ENCODE measurements at regions not wholly inside any gene's neighbourhood (a gene's known extent, or its start where the extent isn't known, plus 50 kb on each side); places are given as distances from the start of the nearest gene placed in this dataset.

DNA sequence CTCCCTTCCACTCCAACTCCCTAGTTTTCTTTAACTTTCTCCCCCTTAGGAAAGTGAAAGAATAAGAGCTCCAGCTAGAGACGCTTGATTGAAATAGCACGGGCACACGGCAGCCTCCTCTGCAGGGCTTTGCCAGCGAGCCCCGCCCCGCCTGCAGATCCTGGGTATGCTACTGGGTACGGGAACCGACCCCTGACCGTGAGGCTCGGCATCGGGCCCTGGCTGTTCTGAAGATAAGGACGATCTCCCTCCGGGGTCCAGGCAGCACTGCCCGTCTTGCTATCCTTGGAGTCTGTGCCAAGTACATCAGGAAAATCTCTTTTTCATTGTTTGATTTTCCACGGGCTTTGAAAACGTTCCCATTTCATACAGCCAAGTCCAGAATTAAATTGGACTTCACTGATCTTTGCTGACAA, 284.5 kb downstream of the MTX2 start:
- no peak for TF ChIP-seq EZH2 (IDR thresholded peaks at IDR 0.05)
- no peak for TF ChIP-seq POLR2AphosphoS5 (IDR thresholded peaks at IDR 0.05; ENCODE audit: borderline replicate concordance, low read depth, low read length)
- TF ChIP-seq FOXP2 (optimal IDR thresholded peaks at IDR 0.05; ENCODE audit: control extremely low read depth, extremely low read length, insufficient read depth), result no peak
- Histone ChIP-seq H3K9me3 (ENCODE audit: low read depth, low read length) (no peaks in the 10 kb centered on the region), H3K27ac (no peak overlapping the region), H3K36me3 (ENCODE audit: insufficient read depth, low read length) (no peaks in the 10 kb centered on the region), H3K9ac (ENCODE audit: insufficient read length) (peak overlapping the region; percentile 62), H3K4me3 (peak overlapping the region; percentile 77)
- DNase-seq (ENCODE audit: low read depth, low spot score), result no peak

DNA sequence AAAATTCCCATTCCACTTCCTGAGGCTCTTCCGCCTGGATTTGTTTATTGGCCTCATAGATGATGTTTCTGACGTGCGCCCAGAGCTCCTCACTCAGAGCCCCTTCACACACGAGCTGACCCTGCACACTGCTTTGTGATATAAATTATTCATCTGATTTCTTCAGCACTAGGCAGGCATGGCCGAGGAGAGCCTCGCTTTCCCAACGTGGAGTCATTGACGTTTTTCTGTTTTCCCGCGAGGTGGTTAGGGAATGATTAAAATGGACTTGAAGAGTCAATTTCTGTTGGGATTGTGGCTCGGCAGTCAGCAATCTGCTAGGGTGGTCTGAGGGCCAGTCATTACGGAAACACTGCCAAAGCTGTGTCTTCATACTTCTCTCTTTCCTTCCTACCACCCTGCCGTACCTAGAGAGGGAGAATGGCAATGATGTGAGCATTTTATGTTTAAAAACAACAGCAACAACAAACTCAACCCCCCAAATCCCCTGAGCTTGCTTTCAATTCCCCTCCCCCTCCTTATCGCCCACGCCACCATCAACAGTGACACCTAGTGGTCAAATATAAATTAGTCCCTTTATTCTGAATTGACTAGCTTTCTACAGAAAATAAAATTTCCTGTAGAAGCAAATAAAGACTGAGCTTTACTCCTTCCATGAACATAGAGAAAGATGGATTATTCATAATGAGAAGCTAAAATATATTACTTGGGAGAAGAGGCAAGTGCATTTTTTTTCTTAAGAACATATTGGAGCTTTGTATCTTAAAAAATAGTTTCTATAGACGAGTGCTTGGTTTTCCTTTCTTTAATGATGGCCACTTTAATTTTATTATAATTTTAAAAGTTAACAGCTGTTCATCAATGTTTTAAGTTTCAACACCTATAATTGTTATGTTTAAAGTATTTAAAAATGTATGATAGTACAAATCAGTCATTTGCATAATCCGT, 285.1 kb downstream of the MTX2 start:
- no peaks in the 10 kb centered on the region for H3K9me3 ChIP-seq (ENCODE audit: low read depth, low read length)
- 0 out of 2 replicates have a peak overlapping the region, but pooled peaks have one; percentile 34 for H3K27ac ChIP-seq
- TF ChIP-seq FOXP2 (optimal IDR thresholded peaks at IDR 0.05; ENCODE audit: control extremely low read depth, extremely low read length, insufficient read depth), result no peak
- TF ChIP-seq POLR2AphosphoS5 (IDR thresholded peaks at IDR 0.05; ENCODE audit: borderline replicate concordance, low read depth, low read length), result no peak
- no peak for TF ChIP-seq EZH2 (IDR thresholded peaks at IDR 0.05)
- DNase-seq (ENCODE audit: low read depth, low spot score), result peak; percentile 57
- H3K9ac ChIP-seq (ENCODE audit: insufficient read length), result peak overlapping the region; percentile 62
- H3K4me3 ChIP-seq, result peak overlapping the region; percentile 77
- H3K36me3 ChIP-seq (ENCODE audit: insufficient read depth, low read length), result no peaks in the 10 kb centered on the region

DNA sequence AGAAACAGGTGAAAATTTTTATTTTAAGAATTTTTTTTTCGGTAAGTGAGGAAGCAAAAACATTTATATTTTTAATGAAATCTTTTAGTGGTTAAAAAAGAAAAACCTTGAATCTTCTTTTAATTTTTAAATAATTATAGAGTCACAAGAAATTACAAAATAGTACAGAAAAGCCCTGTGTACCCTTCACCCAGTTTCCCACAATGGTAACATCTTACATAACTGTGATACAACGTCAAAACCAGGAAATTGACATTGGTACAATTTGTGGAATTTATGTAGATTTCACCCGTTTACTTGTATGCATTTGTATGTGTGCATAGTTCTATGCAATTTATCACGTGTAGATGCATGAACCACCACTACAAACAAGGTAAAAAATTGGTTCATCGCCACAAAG, 285.9 kb downstream of the MTX2 start:
- no peak overlapping the region for H3K4me3 ChIP-seq
- no peak overlapping the region for H3K9ac ChIP-seq (ENCODE audit: insufficient read length)
- no peak for DNase-seq (ENCODE audit: low read depth, low spot score)
- H3K9me3 ChIP-seq (ENCODE audit: low read depth, low read length), result no peaks in the 10 kb centered on the region
- no peak overlapping the region for H3K27ac ChIP-seq
- no peaks in the 10 kb centered on the region for H3K36me3 ChIP-seq (ENCODE audit: insufficient read depth, low read length)
- TF ChIP-seq POLR2AphosphoS5 (IDR thresholded peaks at IDR 0.05; ENCODE audit: borderline replicate concordance, low read depth, low read length), result no peak
- no peak for TF ChIP-seq EZH2 (IDR thresholded peaks at IDR 0.05)
- no peak for TF ChIP-seq FOXP2 (optimal IDR thresholded peaks at IDR 0.05; ENCODE audit: control extremely low read depth, extremely low read length, insufficient read depth)

DNA sequence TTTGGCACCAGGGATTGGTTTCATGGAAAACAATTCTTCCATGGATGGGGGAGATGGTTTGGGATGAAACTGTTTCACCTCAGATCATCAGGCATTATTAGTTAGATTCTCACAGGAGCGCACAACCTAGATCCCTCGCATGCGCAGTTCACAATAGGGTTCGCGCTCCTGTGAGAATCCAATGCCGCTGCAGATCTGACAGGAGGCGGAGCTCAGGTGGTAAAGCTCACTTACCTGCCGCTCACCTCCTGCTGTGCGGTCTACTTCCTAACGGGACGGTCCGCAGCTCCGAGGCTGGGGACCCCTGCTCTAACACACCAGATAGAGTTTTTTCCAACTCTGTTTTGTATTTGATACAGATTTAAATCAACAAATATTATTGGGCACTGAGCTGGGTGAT, 286.5 kb downstream of the MTX2 start:
- TF ChIP-seq EZH2 (IDR thresholded peaks at IDR 0.05), result no peak
- TF ChIP-seq POLR2AphosphoS5 (IDR thresholded peaks at IDR 0.05; ENCODE audit: borderline replicate concordance, low read depth, low read length), result no peak
- TF ChIP-seq FOXP2 (optimal IDR thresholded peaks at IDR 0.05; ENCODE audit: control extremely low read depth, extremely low read length, insufficient read depth), result no peak
- no peak overlapping the region for H3K4me3 ChIP-seq
- H3K9me3 ChIP-seq (ENCODE audit: low read depth, low read length), result no peaks in the 10 kb centered on the region
- no peak overlapping the region for H3K9ac ChIP-seq (ENCODE audit: insufficient read length)
- no peak for DNase-seq (ENCODE audit: low read depth, low spot score)
- no peak overlapping the region for H3K27ac ChIP-seq
- no peaks in the 10 kb centered on the region for H3K36me3 ChIP-seq (ENCODE audit: insufficient read depth, low read length)

DNA sequence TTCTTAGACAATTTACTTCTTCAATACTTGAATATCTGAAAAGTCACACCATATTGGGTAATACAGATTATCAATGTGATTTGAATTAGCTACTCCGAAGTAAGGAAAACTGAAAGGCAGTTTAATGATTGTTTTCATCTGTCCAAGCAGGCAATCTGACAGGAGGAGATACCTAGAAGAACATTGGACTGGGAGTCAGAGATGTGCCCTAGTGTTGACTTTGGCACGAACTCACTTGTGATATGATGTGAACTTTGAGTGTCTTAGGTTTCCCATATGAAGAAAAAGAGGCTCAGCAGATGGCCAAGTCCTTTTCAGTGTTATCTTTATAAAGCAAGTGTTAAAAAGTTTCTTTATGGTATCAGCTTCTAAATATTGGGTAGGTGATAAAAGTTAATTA, 287.1 kb downstream of the MTX2 start:
- no peak overlapping the region for H3K4me3 ChIP-seq
- H3K9me3 ChIP-seq (ENCODE audit: low read depth, low read length), result no peaks in the 10 kb centered on the region
- TF ChIP-seq EZH2 (IDR thresholded peaks at IDR 0.05), result no peak
- no peak for TF ChIP-seq FOXP2 (optimal IDR thresholded peaks at IDR 0.05; ENCODE audit: control extremely low read depth, extremely low read length, insufficient read depth)
- no peak for TF ChIP-seq POLR2AphosphoS5 (IDR thresholded peaks at IDR 0.05; ENCODE audit: borderline replicate concordance, low read depth, low read length)
- no peak overlapping the region for H3K27ac ChIP-seq
- H3K9ac ChIP-seq (ENCODE audit: insufficient read length), result no peak overlapping the region
- no peak for DNase-seq (ENCODE audit: low read depth, low spot score)
- no peaks in the 10 kb centered on the region for H3K36me3 ChIP-seq (ENCODE audit: insufficient read depth, low read length)

DNA sequence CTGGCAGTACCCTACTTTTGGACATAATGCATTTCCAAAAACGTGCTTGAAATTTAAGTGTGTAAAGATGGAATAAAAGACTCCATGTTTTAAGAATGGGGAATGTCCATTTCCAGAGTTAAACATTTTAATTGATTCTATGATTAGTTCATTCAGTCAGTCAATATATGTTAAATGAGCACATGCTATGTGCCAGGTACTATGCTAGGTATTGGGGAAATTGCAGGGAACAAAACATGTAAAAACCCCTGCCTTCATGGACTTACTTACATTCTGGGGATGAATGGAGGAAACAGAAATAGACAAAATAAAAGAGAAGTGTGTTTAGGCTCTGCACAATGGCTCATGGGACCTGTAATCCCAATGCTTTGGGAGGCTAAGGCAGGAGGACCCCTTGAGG, 288.6 kb downstream of the MTX2 start:
- Histone ChIP-seq H3K36me3 (ENCODE audit: insufficient read depth, low read length) (no peaks in the 10 kb centered on the region), H3K4me3 (no peak overlapping the region), H3K9me3 (ENCODE audit: low read depth, low read length) (no peaks in the 10 kb centered on the region), H3K9ac (ENCODE audit: insufficient read length) (no peak overlapping the region), H3K27ac (no peak overlapping the region)
- TF ChIP-seq POLR2AphosphoS5 (IDR thresholded peaks at IDR 0.05; ENCODE audit: borderline replicate concordance, low read depth, low read length), result no peak
- TF ChIP-seq EZH2 (IDR thresholded peaks at IDR 0.05), result no peak
- TF ChIP-seq FOXP2 (optimal IDR thresholded peaks at IDR 0.05; ENCODE audit: control extremely low read depth, extremely low read length, insufficient read depth), result no peak
- no peak for DNase-seq (ENCODE audit: low read depth, low spot score)

DNA sequence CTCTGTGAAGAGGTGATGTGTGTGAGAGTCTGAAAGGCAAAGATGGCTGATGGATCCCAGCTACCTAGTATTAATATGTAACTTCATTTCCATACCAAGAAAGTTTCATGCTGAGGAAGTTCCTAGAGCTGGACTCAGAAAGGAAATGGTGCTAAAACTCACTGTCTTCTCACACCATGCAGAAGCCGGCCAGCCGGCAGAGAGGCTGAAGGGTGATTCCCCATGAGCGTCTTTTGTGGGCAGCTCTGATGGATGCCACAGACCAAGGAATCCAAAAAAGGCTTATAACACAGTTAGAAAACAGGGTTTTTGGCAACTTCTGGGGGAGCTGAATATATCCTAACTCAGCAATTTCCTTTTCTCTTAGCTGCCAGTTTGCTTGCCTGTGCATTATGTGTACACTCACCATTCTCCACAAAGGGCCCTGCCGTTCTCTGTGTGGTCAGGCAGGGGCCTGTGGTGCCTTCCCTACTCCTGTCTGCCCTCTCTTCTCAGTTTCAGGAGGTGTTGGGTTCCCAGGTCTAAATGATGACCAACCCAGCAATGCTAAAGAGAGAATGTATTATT, 289.4 kb downstream of the MTX2 start:
- Histone ChIP-seq H3K36me3 (ENCODE audit: insufficient read depth, low read length) (no peaks in the 10 kb centered on the region), H3K9me3 (ENCODE audit: low read depth, low read length) (no peaks in the 10 kb centered on the region), H3K9ac (ENCODE audit: insufficient read length) (no peak overlapping the region), H3K27ac (no peak overlapping the region), H3K4me3 (no peak overlapping the region)
- no peak for TF ChIP-seq EZH2 (IDR thresholded peaks at IDR 0.05)
- no peak for TF ChIP-seq FOXP2 (optimal IDR thresholded peaks at IDR 0.05; ENCODE audit: control extremely low read depth, extremely low read length, insufficient read depth)
- no peak for TF ChIP-seq POLR2AphosphoS5 (IDR thresholded peaks at IDR 0.05; ENCODE audit: borderline replicate concordance, low read depth, low read length)
- DNase-seq (ENCODE audit: low read depth, low spot score), result no peak

DNA sequence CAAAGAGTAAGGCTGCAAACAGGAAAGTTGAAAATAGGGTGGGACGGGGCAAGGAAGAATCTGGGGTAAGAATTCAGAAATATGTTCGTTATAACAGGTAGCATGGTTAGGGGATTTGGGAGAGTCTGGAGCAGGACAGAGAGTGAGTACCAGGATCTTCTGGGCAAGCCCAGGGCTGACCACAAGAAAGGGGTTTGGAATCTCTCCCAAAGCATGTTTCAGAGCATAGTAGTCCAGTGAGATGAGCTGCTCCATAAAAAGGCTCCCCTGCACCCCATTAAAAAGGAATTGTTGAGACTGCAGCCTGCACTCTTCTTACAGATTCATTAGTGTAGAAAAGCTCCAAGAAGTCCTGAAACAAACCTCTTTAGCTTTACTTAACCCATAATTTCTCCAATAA, 291.1 kb downstream of the MTX2 start:
- H3K27ac ChIP-seq, result no peak overlapping the region
- no peak for TF ChIP-seq POLR2AphosphoS5 (IDR thresholded peaks at IDR 0.05; ENCODE audit: borderline replicate concordance, low read depth, low read length)
- TF ChIP-seq EZH2 (IDR thresholded peaks at IDR 0.05), result no peak
- no peaks in the 10 kb centered on the region for H3K9me3 ChIP-seq (ENCODE audit: low read depth, low read length)
- H3K9ac ChIP-seq (ENCODE audit: insufficient read length), result no peak overlapping the region
- H3K4me3 ChIP-seq, result no peak overlapping the region
- DNase-seq (ENCODE audit: low read depth, low spot score), result no peak
- no peaks in the 10 kb centered on the region for H3K36me3 ChIP-seq (ENCODE audit: insufficient read depth, low read length)
